Daoy (cell line): ENCODE measurements at regions not wholly inside any gene's neighbourhood (a gene's known extent, or its start where the extent isn't known, plus 50 kb on each side); places are given as distances from the start of the nearest gene placed in this dataset.

ENCODE experiments used
- DNase-seq: peaks from one replicate; pipeline ENCODE4 v3.0.0-alpha.2; 2015; ENCODE audit warnings: low read depth

DNA sequence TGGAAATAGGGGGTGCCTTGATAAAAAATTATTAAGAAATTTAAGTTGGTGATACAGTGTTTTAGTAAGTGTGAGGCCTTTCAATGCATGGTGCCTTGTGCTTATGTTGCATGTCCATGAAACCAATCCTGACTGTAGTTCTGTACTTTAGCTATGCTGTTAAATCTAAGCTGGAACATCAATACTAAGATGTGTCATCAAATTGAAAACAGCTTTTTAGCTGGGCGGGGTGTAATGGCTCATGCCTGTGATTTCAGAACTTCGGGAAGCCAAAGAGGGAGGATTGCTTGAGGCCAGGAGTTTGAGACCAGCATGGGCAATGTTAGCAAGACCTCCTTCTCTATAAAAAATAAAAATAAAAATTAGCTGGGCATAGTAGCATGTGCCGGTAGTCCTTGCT, 930.3 kb upstream of the PCDH9 start:
- no peak for DNase-seq

DNA sequence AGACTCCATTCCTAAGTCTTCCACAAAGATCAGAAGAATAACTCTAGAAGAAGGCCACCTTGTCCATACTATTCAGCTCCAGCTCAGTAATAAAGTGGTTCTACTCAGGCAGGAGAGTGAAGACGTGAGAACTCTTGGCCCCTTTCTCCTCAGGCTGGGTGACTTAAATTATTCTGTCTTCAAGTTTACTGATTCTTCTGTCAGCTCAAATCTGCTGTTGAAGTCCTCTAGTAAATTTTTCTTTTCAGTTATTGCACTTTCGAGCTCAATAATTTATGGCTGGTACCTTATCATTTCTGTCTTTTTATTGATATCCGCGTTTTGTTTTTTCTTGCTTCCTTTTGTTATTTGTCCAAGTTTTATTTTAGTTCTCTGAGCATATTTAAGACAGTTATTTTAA, 922.3 kb upstream of the PCDH9 start:
- no peak for DNase-seq

GRCh38 chr13:68145852-68146251, 915.7 kb upstream of the PCDH9 start:
- DNase-seq, result no peak

GRCh38 chr13:68128297-68128915, 898.3 kb upstream of the PCDH9 start:
- no peak for DNase-seq

GRCh38 chr13:68125087-68125480, 894.9 kb upstream of the PCDH9 start:
- no peak for DNase-seq

GRCh38 chr13:68124437-68125086, 894.4 kb upstream of the PCDH9 start:
- no peak for DNase-seq

- DNase-seq, result no peak
Measured at GRCh38 chr13:68110178-68110768, 880.1 kb upstream of the PCDH9 start.

DNA sequence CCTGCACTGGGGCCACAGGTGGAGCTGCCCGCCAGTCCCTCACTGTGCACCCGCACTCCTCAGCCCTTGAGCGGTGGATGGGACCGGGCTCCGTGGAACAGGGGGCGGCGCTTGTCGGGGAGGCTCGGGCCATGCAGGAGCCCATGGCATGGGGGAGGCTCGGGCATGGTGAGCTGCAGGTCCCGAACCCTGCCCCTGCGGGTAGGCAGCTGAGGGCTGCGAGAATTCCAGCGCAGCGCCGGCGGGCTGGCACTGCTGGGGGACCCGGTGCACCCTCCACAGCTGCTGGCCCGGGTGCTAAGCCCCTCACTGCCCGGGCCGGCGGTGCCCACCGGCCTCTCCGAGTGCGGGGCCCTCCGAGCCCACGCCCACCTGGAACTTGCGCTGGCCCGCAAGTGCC, 877.5 kb upstream of the PCDH9 start:
- DNase-seq, result no peak

DNA sequence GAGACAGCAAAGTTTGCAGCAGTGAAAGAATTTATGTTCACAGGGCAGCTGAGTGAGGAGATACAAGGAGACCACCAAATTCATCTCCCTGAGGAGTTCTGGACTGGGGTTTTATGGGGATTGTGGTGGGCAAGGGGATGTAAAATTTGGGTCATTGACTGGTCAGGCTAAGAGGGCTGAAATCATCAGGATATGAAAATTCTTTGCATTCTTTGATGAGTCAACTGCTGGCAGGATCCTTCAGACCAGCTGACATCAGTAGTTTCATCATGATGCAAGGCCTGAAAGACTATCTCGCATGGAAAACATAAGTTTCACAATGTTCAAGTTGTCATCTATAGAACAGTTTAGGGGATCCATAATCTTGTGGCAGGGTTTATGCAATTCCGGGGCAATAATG, 869.5 kb upstream of the PCDH9 start:
- no peak for DNase-seq

DNA sequence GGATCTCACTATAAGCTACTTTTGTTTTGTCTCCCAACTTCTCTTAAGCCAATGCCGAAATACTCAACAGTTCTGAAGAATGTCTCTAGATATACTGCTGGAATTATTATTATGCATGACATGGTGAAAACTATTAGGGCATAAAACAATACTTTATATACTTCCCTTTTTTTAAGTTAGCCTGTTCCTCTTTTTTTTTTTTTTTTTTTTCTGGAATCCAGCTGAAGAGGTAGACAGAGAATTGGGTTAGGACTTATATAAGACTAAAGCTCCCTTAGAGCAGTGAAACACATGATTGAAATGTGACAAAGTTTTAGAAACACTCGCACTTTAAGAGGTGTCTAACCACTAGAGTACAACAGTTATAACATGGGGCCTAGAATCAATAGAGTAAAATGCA, 850.9 kb upstream of the PCDH9 start:
- DNase-seq, result no peak

- DNase-seq, result no peak
Measured at GRCh38 chr13:68078874-68079273, 848.7 kb upstream of the PCDH9 start.

DNA sequence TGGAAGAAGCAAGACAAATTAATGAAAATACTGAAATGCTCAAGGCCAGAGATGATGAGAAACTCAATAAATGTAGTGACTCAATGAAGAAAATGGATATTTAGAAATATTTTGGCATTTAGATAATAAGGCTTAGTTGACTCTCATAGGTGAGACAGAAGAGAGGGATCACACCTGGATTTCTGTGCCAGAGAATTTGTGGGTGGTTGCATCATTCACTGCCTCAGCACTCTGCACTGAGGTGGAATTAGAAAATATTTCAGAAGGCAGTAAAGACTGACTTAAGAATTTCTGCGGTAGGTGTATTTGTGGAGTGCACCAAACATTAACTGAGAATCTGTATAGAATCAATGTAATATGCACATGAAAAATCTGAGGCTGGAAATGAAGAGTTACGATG, 848.3 kb upstream of the PCDH9 start:
- no peak for DNase-seq

DNA sequence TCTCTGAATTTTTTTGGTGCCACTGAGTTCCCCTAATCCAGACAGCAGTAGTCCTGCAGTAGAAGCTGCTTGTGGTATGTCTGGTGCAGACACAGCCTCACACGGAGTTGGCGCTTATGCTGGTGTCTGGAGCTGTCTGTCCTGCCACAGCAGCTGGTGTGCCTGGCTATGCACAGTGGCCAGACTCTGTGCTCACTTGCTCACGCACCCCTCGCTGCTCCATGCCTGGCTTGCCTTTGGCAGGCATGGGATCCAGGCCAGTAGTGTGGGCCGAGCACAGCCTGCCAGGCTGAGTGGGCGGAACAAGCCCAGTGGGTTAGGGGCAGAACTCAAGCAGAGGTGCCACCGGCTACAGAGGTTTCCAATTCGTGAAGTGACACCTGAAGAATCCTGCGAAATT, 845.9 kb upstream of the PCDH9 start:
- no peak for DNase-seq

DNA sequence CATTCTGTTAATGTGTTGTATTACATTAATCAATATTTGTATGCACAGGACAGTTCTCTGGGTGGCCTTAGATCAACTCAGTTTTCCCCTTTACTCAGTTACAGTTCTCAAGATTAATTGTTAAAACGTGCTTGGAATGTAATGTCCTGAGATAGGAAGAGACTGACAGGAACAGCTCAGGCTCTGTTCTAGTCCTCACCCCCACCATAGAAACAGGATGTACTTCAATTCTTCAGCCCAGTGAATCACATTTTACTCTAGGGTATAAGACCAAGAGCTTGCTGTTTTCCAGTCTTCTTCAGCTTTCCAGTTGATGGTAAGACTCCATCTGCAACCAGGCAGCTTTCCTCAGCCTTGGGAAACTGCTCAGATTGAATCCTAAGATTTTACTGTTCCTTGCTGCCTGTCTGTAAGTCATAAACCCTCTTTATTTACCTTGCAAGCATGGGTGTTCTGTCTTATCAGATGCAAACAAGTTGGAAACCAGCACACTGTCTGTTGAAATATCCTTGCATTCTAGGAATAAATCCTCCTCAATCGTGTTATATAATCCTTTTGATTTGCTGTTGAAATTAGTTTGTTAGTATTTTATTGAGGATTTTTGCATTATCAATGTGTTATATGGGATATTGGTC, 836.9 kb upstream of the PCDH9 start:
- DNase-seq, result no peak

- no peak for DNase-seq
Measured at GRCh38 chr13:68064001-68064770, 834.0 kb upstream of the PCDH9 start.

DNA sequence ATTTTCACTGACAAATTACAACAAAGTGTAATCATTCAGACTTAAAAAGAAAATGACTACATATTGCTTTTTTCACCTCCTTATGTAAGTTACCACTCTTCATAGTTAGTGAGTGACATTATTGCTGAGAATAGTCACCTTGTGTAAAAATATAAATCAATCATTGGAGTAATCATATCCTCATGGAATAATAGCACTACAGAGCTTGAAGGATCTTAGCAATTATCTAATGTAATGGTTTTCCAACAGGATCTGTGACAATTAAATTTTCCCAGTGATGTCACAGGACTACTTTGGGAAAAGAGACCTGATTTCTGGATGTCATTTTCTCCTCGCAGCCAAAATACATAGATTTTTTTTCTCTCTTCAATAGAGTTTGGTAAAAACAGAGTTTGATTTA, 833.0 kb upstream of the PCDH9 start:
- DNase-seq, result no peak

DNA sequence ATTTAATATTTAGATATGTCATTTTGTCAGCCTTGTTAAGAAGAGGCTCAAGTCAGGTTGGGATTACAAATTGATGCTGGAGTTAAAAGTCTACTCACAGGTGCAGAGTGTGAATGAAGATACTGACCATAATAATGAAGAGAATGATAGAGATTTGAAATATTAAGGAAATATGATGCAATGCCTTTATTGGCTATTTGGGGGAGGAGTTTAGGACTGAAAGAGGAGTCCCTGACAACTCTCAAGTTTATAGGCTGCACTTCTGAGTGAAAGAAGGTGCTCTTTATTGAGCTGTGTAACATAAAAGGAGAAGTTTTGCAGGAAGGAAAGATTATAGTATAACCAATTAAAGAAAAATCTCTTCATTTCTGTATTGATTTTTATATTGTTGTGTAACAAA, 827.7 kb upstream of the PCDH9 start:
- DNase-seq, result no peak

DNA sequence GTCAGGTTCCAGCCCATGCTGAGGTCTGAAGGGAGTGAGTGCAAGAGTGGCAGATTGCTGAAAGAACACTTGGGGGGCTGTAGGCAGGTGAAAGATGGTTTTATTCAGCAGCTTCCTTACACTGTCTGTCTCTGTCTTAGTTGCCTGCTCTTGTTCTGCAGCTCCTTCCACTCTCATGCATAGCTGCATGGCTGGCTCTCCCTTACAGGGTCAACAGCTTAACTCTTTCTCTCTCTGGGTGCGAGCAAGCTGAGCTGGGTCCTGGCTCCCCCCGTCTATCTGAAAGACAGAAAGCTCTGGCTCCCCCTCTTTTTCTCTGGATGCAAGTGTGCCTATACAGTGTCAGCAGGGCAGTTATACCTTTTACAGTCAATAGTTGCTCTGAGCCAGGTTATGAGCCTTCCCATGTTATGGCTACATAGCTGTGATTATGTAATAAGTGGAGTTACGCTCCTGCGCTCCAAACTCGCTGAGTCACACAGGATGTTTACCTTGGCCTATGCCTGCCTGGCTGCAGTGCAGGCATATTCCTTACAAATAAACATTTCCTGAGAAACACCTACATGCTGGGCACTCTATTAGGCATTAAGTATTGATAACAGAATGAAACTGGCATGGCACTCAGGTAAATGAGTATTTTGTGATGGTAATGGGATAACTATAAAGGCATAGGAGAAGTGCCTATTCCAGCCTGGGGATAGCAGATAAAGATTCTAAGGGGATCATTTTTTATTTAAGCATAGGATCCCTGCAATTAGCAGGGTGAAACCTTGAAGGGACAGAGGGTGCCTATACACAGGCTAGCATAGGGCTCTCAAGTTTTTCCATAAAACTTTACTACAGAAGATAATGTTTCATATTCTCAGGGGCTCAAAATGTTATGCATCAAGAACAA, 826.9 kb upstream of the PCDH9 start:
- DNase-seq, result no peak

DNA sequence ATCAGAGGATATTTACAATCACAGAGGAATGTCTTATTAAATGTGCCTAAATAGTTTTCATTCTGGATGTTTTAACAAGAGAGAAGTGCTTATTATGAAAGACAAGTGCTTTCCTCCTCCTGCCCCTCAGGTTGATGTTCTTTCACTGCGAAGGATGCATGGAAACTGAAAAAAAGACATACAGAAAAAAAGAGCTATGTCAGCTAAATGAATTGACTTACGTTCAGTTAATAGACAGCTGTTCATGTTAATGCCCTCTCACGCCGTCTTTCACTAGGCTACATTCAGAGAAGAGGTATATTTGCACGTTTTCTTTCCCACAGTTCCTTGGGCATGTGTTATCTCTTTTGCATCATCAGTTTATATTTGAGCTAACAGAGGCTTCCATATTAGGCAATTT, 821.8 kb upstream of the PCDH9 start:
- DNase-seq, result no peak

DNA sequence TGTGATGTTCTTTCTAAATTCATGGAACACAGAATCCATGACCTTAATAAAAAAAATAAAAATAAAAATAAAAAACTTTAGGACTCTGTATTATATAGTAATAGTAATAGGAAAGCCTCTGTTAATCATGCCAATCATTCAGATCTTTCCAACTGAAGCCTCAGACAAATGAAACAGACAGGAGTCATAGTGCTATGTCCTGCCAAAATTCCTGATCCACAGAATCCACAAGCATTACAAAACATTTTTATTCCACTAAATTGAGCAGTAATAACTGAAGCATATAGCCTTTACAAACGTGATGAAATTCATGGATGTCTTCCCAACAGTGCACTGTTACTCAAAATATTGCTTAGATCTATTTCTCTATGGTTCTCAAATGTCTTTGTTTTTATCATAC, 820.6 kb upstream of the PCDH9 start:
- DNase-seq, result no peak

DNA sequence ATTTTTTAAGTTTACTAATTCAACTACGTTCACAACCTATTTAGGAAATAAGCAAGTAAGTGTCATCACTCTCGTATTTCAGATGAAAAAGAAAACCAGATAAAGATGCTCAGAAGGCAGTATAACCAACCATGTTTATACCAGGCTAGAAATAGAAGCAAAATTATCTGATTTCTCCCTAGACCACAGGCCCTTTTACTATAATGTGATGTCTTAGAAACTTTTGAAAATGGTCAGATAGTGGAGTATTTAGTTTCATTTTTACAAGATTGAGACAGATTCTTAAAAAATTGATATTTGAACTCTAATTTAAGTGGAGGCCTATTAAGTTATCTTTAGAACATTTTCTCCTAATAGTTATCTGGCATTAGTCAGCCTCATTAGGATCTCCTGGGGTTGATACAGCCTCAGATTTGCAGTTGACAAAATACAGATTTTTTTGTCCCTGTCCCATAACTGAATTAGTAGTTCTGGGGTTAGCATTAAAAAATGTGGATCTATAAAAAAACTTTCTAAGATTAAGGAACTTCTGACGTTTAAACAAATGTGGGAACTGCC, 818.7 kb upstream of the PCDH9 start:
- no peak for DNase-seq
